ENCODE measurements at regions not wholly inside any gene's neighbourhood (a gene's known extent, or its start where the extent isn't known, plus 50 kb on each side); places are given as distances from the start of the nearest gene placed in this dataset.

- TF ChIP-seq CTCF (IDR thresholded peaks at IDR 0.05; ENCODE audit: insufficient read depth, low read length) (no peak), POLR2AphosphoS5 (IDR thresholded peaks at IDR 0.05; ENCODE audit: low read depth) (no peak), GABPA (IDR thresholded peaks at IDR 0.05; ENCODE audit: low read depth) (no peak), REST (IDR thresholded peaks at IDR 0.05; ENCODE audit: insufficient replicate concordance, low read depth) (no peak), SPI1 (IDR thresholded peaks at IDR 0.05; ENCODE audit: borderline replicate concordance, low read depth) (no peak)
Measured at GRCh38 chr12:127262615-127263014, 1004.4 kb upstream of the TMEM132C start.

All from HL-60 (cell line).